Colonic mucosa (tissue), 4 donors: ENCODE measurements at regions not wholly inside any gene's neighbourhood (a gene's known extent, or its start where the extent isn't known, plus 50 kb on each side); places are given as distances from the start of the nearest gene placed in this dataset.

Experiments
- DNase-seq: peaks from one replicate; pipeline ENCODE4 v3.0.0-alpha.2; 2020
- H3K27ac ChIP-seq: fragments of 200-600 bp; one replicate; pipeline ENCODE4 v1.8.0; 2021
- H3K27me3 ChIP-seq: fragments of 200-600 bp; one replicate; pipeline ENCODE4 v1.8.0; 2021
- H3K36me3 ChIP-seq: fragments of 200-600 bp; one replicate; pipeline ENCODE4 v1.8.0; 2021
- H3K4me1 ChIP-seq: fragments of 200-600 bp; one replicate; pipeline ENCODE4 v1.8.0; 2021; ENCODE audit warnings: mild to moderate bottlenecking
- H3K4me3 ChIP-seq: fragments of 200-600 bp; one replicate; pipeline ENCODE4 v1.8.0; 2021
- H3K9ac ChIP-seq, 2 donors: one replicate each; pipeline ENCODE4 v1.7.0; 2013; ENCODE audit warnings: control low read depth in 2 of 2, low read depth in 2 of 2, low read length in 2 of 2
- H3K9me3 ChIP-seq: fragments of 200-600 bp; one replicate; pipeline ENCODE4 v1.8.0; 2021
- CTCF ChIP-seq: fragments of 200-600 bp; IDR thresholded peaks from one replicate; pipeline ENCODE4 v1.8.0; 2022; ENCODE audit warnings: antibody characterized with exemption, mild to moderate bottlenecking
- intact Hi-C: fragments of 100-400 bp; cut with DNase I; formaldehyde crosslinking; loops from one replicate; pipeline ENCODE4 v1.14.1; 2022
- donor health status: healthy.
- donor health status: DM: no; HTN: no; CAD: no.
- donor health status: DM: no; HTN: no; CAD: no.

DNA sequence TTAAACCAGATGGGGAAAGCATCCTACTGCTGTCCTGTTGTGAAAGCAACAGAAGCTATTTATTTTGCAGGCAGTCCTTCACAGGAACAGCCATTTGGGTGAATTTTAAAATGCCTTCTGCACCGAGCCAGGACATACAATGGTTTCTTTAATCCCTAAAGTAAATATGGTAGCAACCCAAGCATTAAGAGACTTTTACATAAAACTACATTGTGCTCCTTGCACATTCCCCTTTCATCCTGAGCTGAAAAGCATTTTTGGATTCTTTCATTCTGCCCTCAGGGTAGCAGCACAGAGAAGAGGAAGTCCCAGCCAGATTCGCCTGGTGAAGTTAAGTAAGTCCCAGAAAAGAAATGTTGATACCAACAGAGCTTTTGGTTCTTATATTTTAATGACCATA lies 84.0 kb upstream of the FAM3C start:
- no peak for TF ChIP-seq CTCF
- H3K27me3 ChIP-seq = no peaks in the 10 kb centered on the region
- intact Hi-C loops = no loop called here
- H3K36me3 ChIP-seq = no peaks in the 10 kb centered on the region
- no peaks in the 10 kb centered on the region for H3K4me1 ChIP-seq
- H3K9ac ChIP-seq = no peak overlapping the region
- H3K9me3 ChIP-seq = no peaks in the 10 kb centered on the region
- H3K27ac ChIP-seq = no peak overlapping the region
- DNase-seq = no peak
- no peak overlapping the region for H3K4me3 ChIP-seq

GRCh38 chr7:121479466-121479865 lies 83.4 kb upstream of the FAM3C start:
- Histone ChIP-seq H3K27ac (no peak overlapping the region), H3K4me1 (no peaks in the 10 kb centered on the region), H3K9me3 (no peaks in the 10 kb centered on the region), H3K36me3 (no peaks in the 10 kb centered on the region), H3K4me3 (no peak overlapping the region), H3K9ac (no peak overlapping the region), H3K27me3 (no peaks in the 10 kb centered on the region)
- intact Hi-C loops = no loop called here
- DNase-seq = no peak
- TF ChIP-seq CTCF = no peak

- H3K4me3 ChIP-seq = no peak overlapping the region
- no peaks in the 10 kb centered on the region for H3K27me3 ChIP-seq
- peak overlapping the region; percentile 54 for H3K27ac ChIP-seq
- no peak for TF ChIP-seq CTCF
- no peak overlapping the region for H3K9ac ChIP-seq
- no peaks in the 10 kb centered on the region for H3K4me1 ChIP-seq
- H3K36me3 ChIP-seq = no peaks in the 10 kb centered on the region
- peak; percentile 80 for DNase-seq
- intact Hi-C loops = no loop called here
- no peaks in the 10 kb centered on the region for H3K9me3 ChIP-seq
Measured at GRCh38 chr7:121475806-121476205, 79.7 kb upstream of the FAM3C start.

- Histone ChIP-seq H3K36me3 (no peaks in the 10 kb centered on the region), H3K9ac (no peak overlapping the region), H3K27ac (no peak overlapping the region), H3K4me3 (no peak overlapping the region), H3K27me3 (no peaks in the 10 kb centered on the region), H3K9me3 (no peaks in the 10 kb centered on the region), H3K4me1 (no peaks in the 10 kb centered on the region)
- no peak for TF ChIP-seq CTCF
- no peak for DNase-seq
- intact Hi-C loops = no loop called here
Measured at GRCh38 chr7:121474301-121474673, 78.2 kb upstream of the FAM3C start.

GRCh38 chr7:121473645-121474300 lies 77.7 kb upstream of the FAM3C start:
- intact Hi-C loops = no loop called here
- H3K27ac ChIP-seq = no peak overlapping the region
- peak; percentile 45 for DNase-seq
- no peaks in the 10 kb centered on the region for H3K36me3 ChIP-seq
- no peaks in the 10 kb centered on the region for H3K4me1 ChIP-seq
- no peaks in the 10 kb centered on the region for H3K27me3 ChIP-seq
- no peaks in the 10 kb centered on the region for H3K9me3 ChIP-seq
- no peak overlapping the region for H3K9ac ChIP-seq
- no peak overlapping the region for H3K4me3 ChIP-seq
- TF ChIP-seq CTCF = no peak
